ES-I3 (cell line): ENCODE measurements at regions not wholly inside any gene's neighbourhood (a gene's known extent, or its start where the extent isn't known, plus 50 kb on each side); places are given as distances from the start of the nearest gene placed in this dataset.
"Not testable (repeated sequence)": the region's sequence is repeated elsewhere in the genome, so short reads cannot be mapped to it uniquely, and the experiment has no call there.

ENCODE experiments used
- H3K36me3 ChIP-seq: 2 replicates; pipeline ENCODE4 v1.6.1; 2013; ENCODE audit warnings: mild to moderate bottlenecking, low read length, control low read depth, moderate library complexity; ENCODE audit not compliant: insufficient read depth
- H3K4me1 ChIP-seq: 2 replicates; pipeline ENCODE4 v1.6.1; 2013; ENCODE audit warnings: mild to moderate bottlenecking, control low read depth, low read length; ENCODE audit not compliant: insufficient read depth
- H3K9ac ChIP-seq: 2 replicates; pipeline ENCODE4 v1.6.1; 2013; ENCODE audit warnings: low read depth, mild to moderate bottlenecking, low read length, moderate library complexity
- H3K9me3 ChIP-seq: 2 replicates; pipeline ENCODE4 v1.6.1; 2013; ENCODE audit warnings: mild to moderate bottlenecking, low read length, moderate library complexity; ENCODE audit not compliant: control insufficient read depth, insufficient read depth

DNA sequence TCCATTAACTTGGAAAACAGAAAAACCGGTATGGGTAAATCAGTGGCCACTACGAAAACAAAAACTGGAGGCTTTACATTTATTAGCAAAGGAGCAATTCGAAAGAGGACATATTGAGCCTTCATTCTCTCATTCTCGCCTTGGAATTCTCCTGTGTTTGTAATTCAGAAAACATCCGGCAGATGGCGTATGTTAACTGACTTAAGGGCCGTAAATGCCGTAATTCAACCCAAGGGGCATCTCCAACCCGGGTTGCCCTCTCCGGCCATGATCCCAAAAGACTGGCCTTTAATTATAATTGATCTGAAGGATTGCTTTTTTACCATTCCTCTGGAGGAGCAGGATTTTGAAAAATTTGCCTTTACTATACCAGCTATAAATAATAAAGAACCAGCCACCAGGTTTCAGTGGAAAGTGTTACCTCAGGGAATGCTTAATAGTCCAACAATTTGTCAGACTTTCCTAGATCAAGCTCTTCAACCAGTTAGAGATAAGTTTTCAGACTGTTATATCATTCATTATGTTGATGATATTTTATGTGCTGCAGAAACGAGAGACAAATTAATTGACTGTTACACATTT lies 160.9 kb downstream of the GPX5 start:
- not testable (repeated sequence) for H3K4me1 ChIP-seq, H3K9ac ChIP-seq, H3K9me3 ChIP-seq, H3K36me3 ChIP-seq

- not testable (repeated sequence) for H3K36me3 ChIP-seq, H3K4me1 ChIP-seq, H3K9me3 ChIP-seq, H3K9ac ChIP-seq
Measured at GRCh38 chr6:28687309-28687981, 161.8 kb downstream of the GPX5 start.

DNA sequence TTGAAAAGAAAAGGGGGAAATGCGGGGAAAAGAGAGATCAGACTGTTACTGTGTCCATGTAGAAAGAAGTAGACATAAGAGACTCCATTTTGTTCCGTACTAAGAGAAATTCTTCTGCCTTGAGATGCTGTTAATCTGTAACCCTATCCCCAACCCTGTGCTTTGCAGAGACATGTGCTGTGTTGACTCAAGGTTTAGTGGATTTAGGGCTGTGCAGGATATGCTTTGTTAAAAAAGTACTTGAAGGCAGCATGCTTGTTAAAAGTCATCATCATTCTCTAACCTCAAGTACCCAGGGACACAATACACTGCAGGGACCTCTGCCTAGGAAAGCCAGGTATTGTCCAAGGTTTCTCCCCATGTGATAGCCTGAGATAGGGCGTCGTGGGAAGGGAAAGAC lies 166.3 kb downstream of the GPX5 start:
- H3K9ac ChIP-seq, H3K4me1 ChIP-seq, H3K36me3 ChIP-seq, H3K9me3 ChIP-seq: not testable (repeated sequence)

DNA sequence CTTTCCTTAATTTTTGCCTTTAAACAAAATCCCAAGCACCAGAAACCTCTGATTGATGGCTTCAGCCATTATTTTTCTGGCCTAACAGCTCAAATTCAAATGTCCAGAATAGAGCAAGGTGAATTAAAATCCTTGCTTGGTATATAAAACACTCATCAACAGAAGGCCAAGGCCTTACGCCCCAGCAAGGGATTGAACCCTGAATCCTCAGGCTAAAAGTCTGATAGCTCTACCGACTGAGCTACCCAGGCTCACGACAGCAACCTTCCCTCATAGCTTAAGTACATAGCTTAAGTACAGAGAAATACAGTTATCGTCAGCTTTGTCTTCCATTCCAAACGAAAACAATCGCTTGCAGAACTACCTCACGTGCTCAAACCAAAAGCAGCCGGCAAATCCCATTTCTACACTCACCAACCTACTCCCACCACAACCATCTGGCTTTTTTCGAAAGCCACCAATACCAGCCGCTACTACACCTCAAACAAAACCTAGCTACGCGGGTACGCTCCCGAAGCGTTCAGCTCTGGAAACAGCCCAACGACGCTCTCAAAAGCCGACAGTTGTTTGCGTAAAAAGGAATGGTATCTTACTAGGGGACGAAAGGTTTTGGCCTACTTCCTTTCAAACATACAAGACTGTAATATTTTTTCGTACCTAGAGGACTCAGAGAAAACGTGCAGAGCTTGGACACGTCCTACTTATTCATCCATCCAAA lies 167.5 kb downstream of the GPX5 start:
- Histone ChIP-seq H3K9ac (peak overlapping the region; percentile 76), H3K36me3 (no peaks in the 10 kb centered on the region), H3K9me3 (no peaks in the 10 kb centered on the region), H3K4me1 (no peaks in the 10 kb centered on the region)

- Histone ChIP-seq H3K4me1 (no peaks in the 10 kb centered on the region), H3K36me3 (no peaks in the 10 kb centered on the region), H3K9ac (peak overlapping the region; percentile 76), H3K9me3 (no peaks in the 10 kb centered on the region)
Measured at GRCh38 chr6:28693751-28694443, 168.2 kb downstream of the GPX5 start.

DNA sequence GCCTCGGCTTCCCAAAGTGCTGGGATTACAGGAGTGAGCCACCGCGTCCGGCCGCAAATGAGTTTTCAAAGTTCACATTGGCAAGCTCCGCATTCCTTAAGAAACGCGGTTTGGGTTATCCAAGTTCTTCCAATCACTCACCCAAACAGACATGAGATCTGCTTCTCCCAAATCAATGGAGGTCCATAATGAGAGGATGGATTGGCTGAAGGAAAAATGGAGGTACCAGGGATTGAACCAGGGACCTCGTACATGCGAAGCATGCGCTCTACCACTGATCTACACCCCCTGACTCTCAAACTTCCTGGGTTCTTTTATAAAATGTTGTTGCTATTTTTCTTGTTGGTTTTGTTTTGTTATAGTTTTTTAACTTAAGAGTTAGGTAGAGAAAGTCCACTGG lies 170.0 kb downstream of the GPX5 start:
- H3K9me3 ChIP-seq, result no peaks in the 10 kb centered on the region
- H3K9ac ChIP-seq, result peak overlapping the region; percentile 83; the same call in 1 of the 2 replicates
- H3K4me1 ChIP-seq, result no peaks in the 10 kb centered on the region
- H3K36me3 ChIP-seq, result no peaks in the 10 kb centered on the region

- H3K9me3 ChIP-seq, result no peaks in the 10 kb centered on the region
- no peaks in the 10 kb centered on the region for H3K36me3 ChIP-seq
- peak overlapping the region; percentile 83; the same call in 1 of the 2 replicates for H3K9ac ChIP-seq
- H3K4me1 ChIP-seq, result no peaks in the 10 kb centered on the region
Measured at GRCh38 chr6:28696167-28696566, 170.5 kb downstream of the GPX5 start.

GRCh38 chr6:28696682-28697081 lies 171.0 kb downstream of the GPX5 start:
- peak overlapping the region; percentile 83; the same call in 1 of the 2 replicates for H3K9ac ChIP-seq
- H3K4me1 ChIP-seq, result no peaks in the 10 kb centered on the region
- H3K36me3 ChIP-seq, result no peaks in the 10 kb centered on the region
- H3K9me3 ChIP-seq, result no peaks in the 10 kb centered on the region

- Histone ChIP-seq H3K9ac (no peak overlapping the region), H3K4me1 (no peaks in the 10 kb centered on the region), H3K9me3 (peaks cover 3% of the 10 kb centered on the region; the same call in 1 of the 2 replicates), H3K36me3 (no peaks in the 10 kb centered on the region)
Measured at GRCh38 chr6:28707387-28708282, 182.0 kb downstream of the GPX5 start.

DNA sequence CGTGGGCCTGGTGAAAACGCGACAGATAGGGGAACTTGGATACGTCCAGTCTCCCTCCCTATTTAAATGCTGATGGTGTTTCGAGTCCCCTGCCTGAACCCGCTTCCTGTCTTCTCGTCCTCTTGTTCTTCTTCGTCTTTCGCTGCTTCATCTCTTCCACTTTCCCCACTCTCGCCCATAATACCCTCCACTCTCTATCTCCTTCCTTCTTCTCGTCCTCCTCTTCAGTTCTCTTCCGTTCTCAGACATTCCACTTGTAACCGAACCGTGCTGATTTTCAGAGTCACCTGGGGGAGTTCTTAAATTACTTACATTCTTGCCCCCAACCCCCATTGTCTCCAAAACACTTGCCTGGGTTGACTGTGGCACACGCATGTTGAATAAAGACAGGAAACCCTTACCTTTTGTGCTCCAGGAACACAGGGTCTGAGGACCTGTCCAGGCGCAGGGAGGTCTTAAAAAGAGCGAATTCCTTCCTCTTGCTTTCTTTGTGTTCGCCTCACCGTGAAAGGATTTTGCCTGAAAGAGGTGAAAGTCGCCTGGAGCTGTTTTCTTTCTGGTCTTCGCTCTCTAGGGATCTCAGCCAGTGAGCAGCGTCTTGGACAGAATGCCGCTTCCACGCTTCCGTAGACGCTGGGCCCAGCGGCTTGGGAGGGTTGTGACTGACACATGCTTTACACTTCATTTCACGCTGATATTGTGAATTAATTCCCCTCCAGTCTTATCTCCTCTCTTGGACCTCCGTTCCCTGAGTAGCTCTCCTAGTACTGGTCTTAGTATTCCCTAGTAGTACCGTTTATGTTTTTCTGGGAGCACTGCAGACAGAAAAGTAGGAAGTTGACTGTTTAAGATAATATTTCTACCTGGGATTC lies 184.0 kb downstream of the GPX5 start:
- Histone ChIP-seq H3K36me3 (no peaks in the 10 kb centered on the region), H3K9ac (peak overlapping the region; percentile 92), H3K4me1 (no peaks in the 10 kb centered on the region), H3K9me3 (peaks cover 3% of the 10 kb centered on the region; the same call in 1 of the 2 replicates)

DNA sequence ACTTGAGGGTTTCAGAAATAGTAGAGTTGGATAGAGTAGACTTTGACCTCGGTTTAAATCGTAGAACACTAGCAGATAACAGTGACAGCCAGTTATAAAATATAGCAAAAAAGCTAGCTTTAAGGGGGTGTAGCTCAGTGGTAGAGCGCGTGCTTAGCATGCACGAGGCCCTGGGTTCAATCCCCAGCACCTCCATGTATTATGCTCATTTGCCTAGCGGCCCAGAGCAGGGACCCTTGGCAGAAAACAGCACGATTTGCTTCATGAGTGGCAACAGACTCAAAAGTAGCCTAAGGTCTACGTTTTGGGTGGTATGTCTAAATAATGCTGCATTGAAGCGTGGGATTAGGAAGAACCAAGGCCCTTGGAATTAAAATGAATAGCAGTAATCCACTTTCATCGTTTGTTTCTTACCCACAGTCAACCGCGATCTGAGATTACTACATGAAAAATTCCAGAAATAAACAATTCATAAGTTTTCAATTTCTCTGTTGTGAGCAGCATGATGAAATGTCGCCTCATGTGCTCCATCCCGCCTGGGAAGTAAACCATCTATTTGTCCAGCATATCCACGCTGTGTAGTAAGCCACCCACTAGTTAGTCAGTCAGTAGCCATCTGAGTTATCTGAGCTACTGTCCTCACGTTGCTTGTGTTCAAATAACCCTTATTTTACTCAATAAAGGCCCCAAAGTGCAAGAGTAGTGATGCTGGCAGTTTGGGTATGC lies 184.9 kb downstream of the GPX5 start:
- H3K9me3 ChIP-seq, result peaks cover 3% of the 10 kb centered on the region; the same call in 1 of the 2 replicates
- no peaks in the 10 kb centered on the region for H3K36me3 ChIP-seq
- H3K9ac ChIP-seq, result peak overlapping the region; percentile 92

GRCh38 chr6:28711325-28711724 lies 185.6 kb downstream of the GPX5 start:
- no peaks in the 10 kb centered on the region for H3K36me3 ChIP-seq

More for the DNA sequence above, 184.9 kb downstream of the GPX5 start:
- no peaks in the 10 kb centered on the region for H3K4me1 ChIP-seq

More at GRCh38 chr6:28711325-28711724, 185.6 kb downstream of the GPX5 start:
- H3K9ac ChIP-seq, result no peak overlapping the region
- peaks cover 3% of the 10 kb centered on the region; the same call in 1 of the 2 replicates for H3K9me3 ChIP-seq
- no peaks in the 10 kb centered on the region for H3K4me1 ChIP-seq
